ENCODE measurements at regions not wholly inside any gene's neighbourhood (a gene's known extent, or its start where the extent isn't known, plus 50 kb on each side); places are given as distances from the start of the nearest gene placed in this dataset.

DNA sequence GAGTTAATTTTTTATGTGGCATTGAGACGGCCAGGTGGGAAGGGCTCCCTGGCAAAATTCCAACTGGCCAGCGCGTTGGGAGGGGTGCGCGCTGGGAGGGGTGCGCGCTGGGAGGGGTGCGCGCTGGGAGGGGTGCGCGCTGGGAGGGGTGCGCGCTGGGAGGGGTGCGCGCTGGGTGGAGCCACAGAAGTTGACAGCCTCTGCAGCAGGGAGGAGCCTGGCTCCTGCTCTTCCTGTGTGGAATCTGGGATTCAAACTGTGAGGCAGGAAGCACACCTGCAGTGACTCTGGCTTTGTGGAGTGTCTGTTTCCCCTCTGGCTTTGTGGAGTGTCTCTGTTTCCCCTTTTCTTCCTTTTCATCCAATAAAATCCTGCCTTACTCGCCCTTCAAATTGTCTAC, 147.9 kb upstream of the CBLN2 start:
- DNase-seq: no peak

- DNase-seq: no peak
Measured at GRCh38 chr18:72687736-72688135, 143.6 kb upstream of the CBLN2 start.

GRCh38 chr18:72675394-72675793, 131.3 kb upstream of the CBLN2 start:
- DNase-seq: no peak

- DNase-seq: no peak
Measured at GRCh38 chr18:72674710-72675109, 130.6 kb upstream of the CBLN2 start.

DNA sequence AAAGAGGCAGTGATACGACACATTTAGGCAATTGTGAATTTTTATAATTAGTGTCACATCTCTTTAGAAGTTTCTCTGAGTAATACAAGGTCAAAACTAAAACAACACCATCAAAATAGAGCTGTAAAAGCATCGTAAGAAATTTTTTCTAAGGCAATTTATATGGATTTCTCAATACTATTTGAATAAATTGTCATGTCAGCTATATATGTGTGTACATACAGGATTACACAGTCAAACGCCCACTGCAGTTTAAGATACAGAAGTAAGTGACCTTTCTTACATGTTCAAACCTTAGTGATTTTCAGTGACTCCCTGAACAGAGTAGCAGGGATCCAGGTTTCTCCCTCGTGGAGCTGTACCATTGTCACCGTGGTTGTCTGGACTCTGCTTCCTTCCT, 129.1 kb upstream of the CBLN2 start:
- no peak for DNase-seq

GRCh38 chr18:72672364-72673184, 128.4 kb upstream of the CBLN2 start:
- peak; percentile 38 for DNase-seq

- DNase-seq: no peak
Measured at GRCh38 chr18:72667932-72668331, 123.8 kb upstream of the CBLN2 start.

GRCh38 chr18:72652990-72653593, 109.0 kb upstream of the CBLN2 start:
- peak; percentile 20 for DNase-seq

DNA sequence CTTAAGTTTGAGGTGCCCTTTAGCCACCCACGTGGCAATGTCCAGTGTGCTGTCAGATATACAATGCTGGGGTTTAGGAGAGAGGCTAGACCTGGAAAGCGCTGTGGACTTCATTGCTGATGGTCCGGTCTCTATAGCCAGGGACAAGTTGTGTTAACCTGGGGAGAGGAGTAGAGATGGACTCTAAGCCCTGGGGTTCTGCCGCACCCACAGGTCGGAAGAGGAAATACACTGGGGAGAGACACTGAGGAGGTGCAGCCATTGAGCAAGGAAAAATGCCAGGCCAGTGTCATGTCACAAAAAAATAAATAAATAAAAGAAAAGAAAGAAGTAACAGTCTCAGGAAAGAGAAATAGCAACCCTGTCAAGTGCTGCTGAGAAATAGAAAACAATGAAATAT, 106.9 kb upstream of the CBLN2 start:
- no peak for DNase-seq

GRCh38 chr18:72648481-72648960, 104.4 kb upstream of the CBLN2 start:
- no peak for DNase-seq

GRCh38 chr18:72648079-72648478, 103.9 kb upstream of the CBLN2 start:
- no peak for DNase-seq

DNA sequence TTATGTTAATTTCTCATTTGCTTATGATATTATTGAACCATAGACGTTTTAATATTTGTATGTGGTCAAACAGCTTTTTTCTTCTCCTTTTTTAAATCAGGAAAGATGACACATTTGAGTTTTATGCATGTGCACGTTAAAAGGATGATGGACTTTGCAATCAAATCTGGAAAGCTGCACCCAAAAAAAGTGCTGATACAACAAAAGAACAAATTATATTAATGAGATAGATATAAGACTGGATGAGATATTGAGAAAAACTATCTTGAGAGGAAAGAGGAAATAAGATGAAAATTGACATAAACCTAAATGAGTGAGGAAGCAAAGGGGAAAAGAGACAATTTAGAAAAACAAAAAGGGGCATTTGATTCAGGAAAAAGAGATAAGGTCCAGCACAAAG, 96.4 kb upstream of the CBLN2 start:
- no peak for DNase-seq

- DNase-seq: no peak
Measured at GRCh38 chr18:72638376-72638775, 94.2 kb upstream of the CBLN2 start.

GRCh38 chr18:72637721-72638120, 93.6 kb upstream of the CBLN2 start:
- DNase-seq: no peak

DNA sequence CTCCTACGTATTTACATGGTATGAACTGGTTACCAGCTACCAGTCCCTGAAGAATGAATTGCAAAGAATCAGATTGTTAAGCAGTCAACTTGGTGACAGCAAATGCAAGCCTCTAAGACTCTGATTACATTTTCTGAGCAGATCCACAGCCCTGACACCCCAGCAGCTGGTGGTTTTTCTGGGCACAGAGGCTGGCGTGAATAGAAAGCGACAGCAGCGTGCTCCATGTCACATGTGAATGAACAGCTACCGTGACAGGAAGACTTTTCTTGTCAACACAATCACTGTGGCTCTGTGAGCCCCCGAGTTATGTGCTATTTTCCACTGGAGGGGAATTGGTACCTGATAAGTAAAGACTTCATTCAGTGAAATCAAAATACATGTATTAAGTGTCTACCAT, 93.2 kb upstream of the CBLN2 start:
- no peak for DNase-seq

GRCh38 chr18:72636611-72637010, 92.5 kb upstream of the CBLN2 start:
- no peak for DNase-seq

DNA sequence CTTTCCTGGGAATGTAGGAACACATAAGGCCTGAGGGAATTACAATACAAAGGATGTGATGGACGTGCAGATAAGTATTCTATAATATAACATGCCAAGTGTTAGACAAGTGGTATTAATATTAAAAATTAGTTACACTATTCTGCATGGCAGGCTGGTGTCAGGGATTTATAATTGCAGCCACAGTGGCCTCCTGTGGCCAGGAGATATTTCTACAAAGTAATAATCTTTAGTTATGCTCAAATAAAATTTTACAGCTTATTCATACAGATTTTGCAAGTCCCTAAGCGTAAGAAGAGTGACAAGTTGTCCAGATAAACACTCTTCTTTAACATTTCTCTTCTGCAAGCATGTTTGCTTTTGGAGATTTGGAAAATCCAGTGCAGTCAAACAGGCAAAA, 90.4 kb upstream of the CBLN2 start:
- DNase-seq: no peak

DNA sequence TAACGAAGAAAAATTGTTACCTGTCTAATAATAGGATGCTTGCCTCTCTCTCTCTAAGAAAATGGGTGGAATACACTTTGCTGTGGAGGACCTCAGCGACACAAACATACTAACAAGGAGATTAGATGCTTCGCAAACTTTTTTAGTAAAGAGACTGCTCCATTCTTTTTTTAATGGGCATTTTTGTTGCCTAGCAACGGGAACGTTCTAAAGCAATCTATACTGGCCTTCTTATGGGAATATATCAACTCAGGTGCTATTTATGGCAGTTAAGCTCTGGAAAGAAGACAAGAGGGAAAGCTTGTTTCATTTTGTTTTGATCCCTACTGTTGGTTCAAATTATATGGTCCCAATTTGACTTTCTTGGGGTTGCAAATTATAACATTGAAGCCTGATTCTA, 86.8 kb upstream of the CBLN2 start:
- no peak for DNase-seq

DNA sequence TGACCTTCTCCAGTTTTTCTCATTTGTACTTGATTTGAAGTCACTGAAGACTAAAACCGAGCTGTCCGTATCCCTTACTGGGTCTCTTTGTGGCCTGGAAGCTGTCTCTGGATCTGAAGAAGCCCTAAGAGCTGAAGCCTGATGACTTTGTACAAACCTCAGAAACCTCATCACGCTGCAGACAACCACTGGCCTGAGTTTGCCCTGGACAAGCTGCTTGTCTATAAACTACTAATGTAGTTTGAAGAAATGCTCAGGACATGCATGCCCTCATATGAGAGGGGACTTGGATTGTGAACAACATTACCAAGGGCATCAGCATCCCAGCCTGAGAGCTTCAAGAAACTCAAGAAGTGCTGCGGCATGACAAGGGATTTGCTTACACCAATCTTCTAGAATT, 79.3 kb upstream of the CBLN2 start:
- no peak for DNase-seq

DNA sequence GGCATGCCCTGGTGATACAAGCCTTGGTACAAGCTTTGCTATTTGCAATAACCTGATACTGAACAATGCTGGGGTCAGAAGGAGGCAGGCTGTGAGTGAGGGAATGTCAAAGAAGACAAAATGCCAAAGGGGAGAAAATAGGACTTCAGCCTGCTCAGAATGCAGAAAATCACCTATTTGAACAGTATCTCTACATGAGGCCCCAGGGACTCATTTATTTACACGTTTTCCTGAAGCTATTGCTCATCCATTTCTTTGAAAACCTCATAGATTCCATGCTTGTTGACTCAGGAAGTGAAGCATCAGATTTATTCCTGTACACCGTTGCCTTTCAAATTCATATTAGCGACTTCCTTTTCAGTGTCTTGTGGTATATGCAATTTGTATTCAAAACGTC, 69.4 kb upstream of the CBLN2 start:
- DNase-seq: peak; percentile 9

- no peak for DNase-seq
Measured at GRCh38 chr18:72612894-72613533, 68.9 kb upstream of the CBLN2 start.

GRCh38 chr18:72605376-72605775, 61.2 kb upstream of the CBLN2 start:
- DNase-seq: peak; percentile 72

- no peak for DNase-seq
Measured at GRCh38 chr18:72601944-72602343, 57.8 kb upstream of the CBLN2 start.

GRCh38 chr18:72601481-72601880, 57.3 kb upstream of the CBLN2 start:
- DNase-seq: no peak

All from fibroblast of skin of back (primary cell).